H9 (cell line): ENCODE measurements at regions not wholly inside any gene's neighbourhood (a gene's known extent, or its start where the extent isn't known, plus 50 kb on each side); places are given as distances from the start of the nearest gene placed in this dataset.

Experiments used
- DNase-seq: peaks from one replicate; pipeline ENCODE4 v3.0.0-alpha.2; 2017
- H2AFZ ChIP-seq: one replicate; pipeline ENCODE4 v1.6.1; 2013; ENCODE audit warnings: mild to moderate bottlenecking, low read length, control low read depth, moderate library complexity
- H2AK5ac ChIP-seq: 2 replicates; pipeline ENCODE4 v1.6.1; 2013; ENCODE audit warnings: low read length, control low read depth, mixed read lengths; ENCODE audit not compliant: insufficient read length
- H2BK120ac ChIP-seq: one replicate; pipeline ENCODE4 v1.6.1; 2013; ENCODE audit warnings: low read depth, mild to moderate bottlenecking, low read length, control low read depth, inconsistent platforms; ENCODE audit not compliant: poor library complexity, severe bottlenecking
- H2BK12ac ChIP-seq: 2 replicates; pipeline ENCODE4 v1.6.1; 2013; ENCODE audit warnings: low read length, control low read depth, mixed read lengths, low read depth; ENCODE audit not compliant: insufficient read length
- H2BK15ac ChIP-seq: 2 replicates; pipeline ENCODE4 v1.6.1; 2013; ENCODE audit warnings: low read depth, low read length, control low read depth
- H2BK20ac ChIP-seq: one replicate; pipeline ENCODE4 v1.6.1; 2013; ENCODE audit warnings: low read depth, mild to moderate bottlenecking, low read length, control low read depth, inconsistent platforms; ENCODE audit not compliant: poor library complexity, severe bottlenecking
- H2BK5ac ChIP-seq: 2 replicates; pipeline ENCODE4 v1.6.1; 2013; ENCODE audit warnings: low read length, control low read depth, mixed read lengths; ENCODE audit not compliant: insufficient read length
- H3K14ac ChIP-seq: 2 replicates; pipeline ENCODE4 v1.6.1; 2013; ENCODE audit warnings: low read length, control low read depth; ENCODE audit not compliant: insufficient read depth
- H3K18ac ChIP-seq: 2 replicates; pipeline ENCODE4 v1.6.1; 2013; ENCODE audit warnings: low read depth, mild to moderate bottlenecking, mixed read lengths, low read length, control low read depth; ENCODE audit not compliant: insufficient read length
- H3K23ac ChIP-seq: 2 replicates; pipeline ENCODE4 v1.6.1; 2013; ENCODE audit warnings: low read length, control low read depth, mixed read lengths, low read depth; ENCODE audit not compliant: insufficient read length
- H3K23me2 ChIP-seq: 2 replicates; pipeline ENCODE4 v1.6.1; 2013; ENCODE audit warnings: low read depth, mild to moderate bottlenecking, mixed read lengths, low read length, control low read depth; ENCODE audit not compliant: insufficient read length, poor library complexity, severe bottlenecking
- H3K27ac ChIP-seq: 2 replicates; pipeline ENCODE4 v1.5.1; 2013; ENCODE audit warnings: low read length, control low read depth, mixed read lengths, low read depth; ENCODE audit not compliant: insufficient read length
- H3K27me3 ChIP-seq: 2 replicates; pipeline ENCODE4 v1.6.1; 2013; ENCODE audit warnings: low read length, control low read depth, inconsistent platforms; ENCODE audit not compliant: insufficient read depth
- H3K4ac ChIP-seq: 2 replicates; pipeline ENCODE4 v1.6.1; 2013; ENCODE audit warnings: low read depth, mild to moderate bottlenecking, control low read depth, inconsistent platforms, low read length, moderate library complexity
- H3K4me1 ChIP-seq: 2 replicates; pipeline ENCODE4 v1.6.1; 2013; ENCODE audit warnings: low read length, control low read depth, inconsistent platforms; ENCODE audit not compliant: insufficient read depth
- H3K4me2 ChIP-seq: 2 replicates; pipeline ENCODE4 v1.6.1; 2013; ENCODE audit warnings: low read length, control low read depth, mixed read lengths; ENCODE audit not compliant: insufficient read length, insufficient read depth
- H3K56ac ChIP-seq: 2 replicates; pipeline ENCODE4 v1.6.1; 2013; ENCODE audit warnings: low read depth, mild to moderate bottlenecking, mixed read lengths, low read length, control low read depth; ENCODE audit not compliant: insufficient read length
- H3K79me1 ChIP-seq: 2 replicates; pipeline ENCODE4 v1.6.1; 2013; ENCODE audit warnings: low read depth, mild to moderate bottlenecking, moderate library complexity, low read length, control low read depth, inconsistent platforms; ENCODE audit not compliant: insufficient read depth, poor library complexity, severe bottlenecking
- H3K79me2 ChIP-seq: 2 replicates; pipeline ENCODE4 v1.6.1; 2013; ENCODE audit warnings: low read length, control low read depth, inconsistent platforms; ENCODE audit not compliant: insufficient read depth
- H3K9ac ChIP-seq: 2 replicates; pipeline ENCODE4 v1.6.1; 2013; ENCODE audit warnings: low read length, control low read depth, mixed read lengths; ENCODE audit not compliant: insufficient read length; ENCODE audit errors: extremely low read depth
- H3K9me3 ChIP-seq: one replicate; pipeline ENCODE4 v1.6.1; 2013; ENCODE audit warnings: low read depth, low read length, inconsistent platforms; ENCODE audit not compliant: control insufficient read depth
- H3T11ph ChIP-seq: one replicate; pipeline ENCODE4 v1.6.1; 2013; ENCODE audit warnings: mild to moderate bottlenecking, low read length, control low read depth, inconsistent platforms
- H4K20me1 ChIP-seq: one replicate; pipeline ENCODE4 v1.6.1; 2013; ENCODE audit not compliant: control insufficient read depth, insufficient read length, insufficient read depth
- H4K5ac ChIP-seq: 2 replicates; pipeline ENCODE4 v1.6.1; 2013; ENCODE audit warnings: low read depth, mild to moderate bottlenecking, mixed read lengths, low read length, control low read depth; ENCODE audit not compliant: insufficient read length
- H4K8ac ChIP-seq: replicated peaks from 2 replicates; pipeline ENCODE4 v1.6.1; 2013; ENCODE audit warnings: low read length, control low read depth, mixed read lengths, low read depth; ENCODE audit not compliant: insufficient read length
- H4K91ac ChIP-seq: 2 replicates; pipeline ENCODE4 v1.6.1; 2013; ENCODE audit warnings: low read depth, mild to moderate bottlenecking, moderate library complexity, mixed read lengths, low read length, control low read depth; ENCODE audit not compliant: insufficient read length
- H3K27ac Mint-ChIP-seq, 3 experiments: 2 replicates in 2 of 3; 3 replicates in 1 of 3; pipeline ENCODE4 v1.8.0; 2020 to 2021; ENCODE audit warnings: mixed read lengths in 3 of 3, mild to moderate bottlenecking in 1 of 3, moderate library complexity in 1 of 3
- H3K27me3 Mint-ChIP-seq: 2 replicates; pipeline ENCODE4 v1.8.0; 2021; ENCODE audit warnings: low read depth, mild to moderate bottlenecking, moderate library complexity, mixed read lengths
- H3K36me3 Mint-ChIP-seq, 3 experiments: 2 replicates in 2 of 3; 3 replicates in 1 of 3; pipeline ENCODE4 v1.8.0; 2020 to 2021; ENCODE audit warnings: low read depth in 3 of 3, mixed read lengths in 3 of 3; ENCODE audit not compliant: insufficient read depth in 1 of 3
- H3K4me1 Mint-ChIP-seq, 2 experiments: 2 replicates each; pipeline ENCODE4 v1.8.0; 2020; ENCODE audit warnings: mixed read lengths in 2 of 2
- H3K4me3 Mint-ChIP-seq, 2 experiments: 2 replicates in 1 of 2; 3 replicates in 1 of 2; pipeline ENCODE4 v1.8.0; 2020 to 2021; ENCODE audit warnings: mild to moderate bottlenecking in 2 of 2, mixed read lengths in 2 of 2, moderate library complexity in 1 of 2
- H3K9me3 Mint-ChIP-seq, 2 experiments: 2 replicates in 1 of 2; 3 replicates in 1 of 2; pipeline ENCODE4 v1.8.0; 2020; ENCODE audit warnings: mild to moderate bottlenecking in 2 of 2, mixed read lengths in 2 of 2, moderate library complexity in 1 of 2
- CTCF ChIP-seq: fragments of 200-600 bp; sonication (generic); conservative IDR thresholded peaks from 3 replicates; pipeline ENCODE4 v1.8.0; 2021; ENCODE audit warnings: antibody characterized with exemption, mild to moderate bottlenecking
- WGBS: extraction: QIAGEN DNeasy Blood & Tissue Kit; methylation state at CpG from one replicate; pipeline ENCODE4 v1.1.7; 2013; ENCODE audit warnings: missing lambda C conversion rate, low lambda C conversion rate, mixed read lengths; ENCODE audit not compliant: insufficient read length; ENCODE audit errors: extremely low coverage; 5-methylcytosine and 5-hydroxymethylcytosine counted together

DNA sequence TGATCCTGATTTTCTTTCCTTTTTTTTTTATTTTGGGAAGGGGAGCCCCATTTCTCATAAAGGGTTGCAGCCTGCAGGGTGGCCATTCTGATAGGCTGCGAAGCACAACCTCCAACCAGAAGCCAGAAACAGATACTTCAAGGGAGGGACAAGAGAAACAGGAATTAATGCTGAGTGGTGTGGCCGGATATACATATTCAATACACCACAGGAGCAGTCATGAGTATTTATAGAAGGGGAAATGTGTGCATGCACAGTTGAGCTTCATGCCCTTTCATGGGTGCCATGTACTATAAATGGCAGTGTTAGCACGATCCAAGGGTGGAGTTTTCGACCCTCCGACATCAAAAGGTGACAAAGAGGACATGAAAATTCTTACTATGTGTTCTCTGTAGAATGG, 320.8 kb downstream of the CBLN1 start:
- no peak overlapping the region for H2BK20ac ChIP-seq
- no peaks in the 10 kb centered on the region for H3K79me2 ChIP-seq
- H2AFZ ChIP-seq, result no peak overlapping the region
- H3K9me3 ChIP-seq, result no peaks in the 10 kb centered on the region
- no peak overlapping the region for H2BK5ac ChIP-seq
- no CpG with 5 or more reads among the region's 5 CpGs for WGBS
- H3K23ac ChIP-seq, result no peak overlapping the region
- no peak overlapping the region for H3K9ac ChIP-seq
- no peak for TF ChIP-seq CTCF
- Mint-ChIP-seq H3K27ac (no peak overlapping the region), H3K4me3 (no peak overlapping the region), H3K36me3 (peaks cover 0 to 2% (median 0%) of the 10 kb centered on the region in 3 experiments; a peak in 1 of 7 replicates), H3K9me3 (peaks cover 0 to 3% of the 10 kb centered on the region in 2 experiments; a peak in 2 of 5 replicates), H3K4me1 (peaks cover 0 to 5% of the 10 kb centered on the region in 2 experiments; a peak in 1 of 4 replicates), H3K27me3 (peaks cover 11% of the 10 kb centered on the region)
- no peak overlapping the region for H4K91ac ChIP-seq
- H2AK5ac ChIP-seq, result no peak overlapping the region
- H2BK120ac ChIP-seq, result no peak overlapping the region
- H4K20me1 ChIP-seq, result no peaks in the 10 kb centered on the region
- no peaks in the 10 kb centered on the region for H3K79me1 ChIP-seq
- no peak overlapping the region for H3K56ac ChIP-seq
- no peaks in the 10 kb centered on the region for H3K4me1 ChIP-seq
- no peak overlapping the region for H2BK12ac ChIP-seq
- H3K14ac ChIP-seq, result no peak overlapping the region
- no peaks in the 10 kb centered on the region for H3K27me3 ChIP-seq
- no peak for DNase-seq
- H4K8ac ChIP-seq, result no peak overlapping the region
- no peak overlapping the region for H2BK15ac ChIP-seq
- no peak overlapping the region for H3K4ac ChIP-seq
- H3K18ac ChIP-seq, result no peak overlapping the region
- H3K4me2 ChIP-seq, result no peak overlapping the region
- H3K27ac ChIP-seq, result no peak overlapping the region
- no peak overlapping the region for H4K5ac ChIP-seq
- H3T11ph ChIP-seq, result no peak overlapping the region
- H3K23me2 ChIP-seq, result no peaks in the 10 kb centered on the region
